GM23338 (cell line): ENCODE measurements at regions not wholly inside any gene's neighbourhood (a gene's known extent, or its start where the extent isn't known, plus 50 kb on each side); places are given as distances from the start of the nearest gene placed in this dataset.

Source experiments
- ATAC-seq: fragments of 200-7000 bp; cut with Tn5 transposase; 3 replicates; pipeline ENCODE4 v1.9.1; 2020
- DNase-seq: peaks from one replicate; pipeline ENCODE4 v3.0.0-alpha.2; 2015; ENCODE audit warnings: low spot score
- H2AFZ ChIP-seq: fragments of 200-600 bp; sonication (generic); 2 replicates; pipeline ENCODE4 v1.8.0; 2016; ENCODE audit warnings: antibody characterized with exemption, mild to moderate bottlenecking, moderate library complexity
- H3F3A ChIP-seq: fragments of 200-600 bp; sonication (generic); replicated peaks from 2 replicates; pipeline ENCODE4 v1.8.0; 2017; ENCODE audit warnings: antibody characterized with exemption, mixed run types, low read depth
- H3K27ac ChIP-seq: fragments of 200-600 bp; sonication (generic); 2 replicates; pipeline ENCODE4 v1.6.1; 2016; ENCODE audit warnings: low read depth
- H3K27me3 ChIP-seq: fragments of 200-600 bp; sonication (generic); 2 replicates; pipeline ENCODE4 v1.8.0; 2016; ENCODE audit warnings: mild to moderate bottlenecking, mixed run types, moderate library complexity; ENCODE audit not compliant: insufficient read depth
- H3K36me3 ChIP-seq: fragments of 200-600 bp; sonication (generic); 2 replicates; pipeline ENCODE4 v1.8.0; 2016; ENCODE audit warnings: mild to moderate bottlenecking; ENCODE audit not compliant: insufficient read depth
- H3K4me1 ChIP-seq: fragments of 200-600 bp; sonication (generic); 2 replicates; pipeline ENCODE4 v1.8.0; 2016; ENCODE audit warnings: mild to moderate bottlenecking, moderate library complexity; ENCODE audit not compliant: insufficient read depth
- H3K4me2 ChIP-seq: fragments of 200-600 bp; sonication (generic); 2 replicates; pipeline ENCODE4 v1.7.1; 2017; ENCODE audit warnings: mixed run types
- H3K4me3 ChIP-seq: fragments of 200-600 bp; sonication (generic); 2 replicates; pipeline ENCODE4 v1.6.1; 2016; ENCODE audit warnings: mixed run types
- H3K79me2 ChIP-seq: fragments of 200-600 bp; sonication (generic); replicated peaks from 2 replicates; pipeline ENCODE4 v1.8.0; 2017; ENCODE audit warnings: mild to moderate bottlenecking; ENCODE audit not compliant: insufficient read depth
- H3K9me2 ChIP-seq: fragments of 200-600 bp; sonication (generic); 2 replicates; pipeline ENCODE4 v1.8.0; 2017; ENCODE audit not compliant: insufficient read depth
- H4K20me1 ChIP-seq: fragments of 200-600 bp; sonication (generic); replicated peaks from 2 replicates; pipeline ENCODE4 v1.8.0; 2017; ENCODE audit warnings: mild to moderate bottlenecking; ENCODE audit not compliant: insufficient read depth
- H3K27ac Mint-ChIP-seq: 2 replicates; pipeline ENCODE4 v1.8.0; 2020; ENCODE audit warnings: inconsistent platforms, mild to moderate bottlenecking, moderate library complexity, mixed read lengths
- H3K27me3 Mint-ChIP-seq: 3 replicates; pipeline ENCODE4 v1.8.0; 2022; ENCODE audit warnings: low read depth, mild to moderate bottlenecking, moderate library complexity, mixed read lengths, inconsistent platforms; ENCODE audit not compliant: insufficient read depth, poor library complexity
- H3K36me3 Mint-ChIP-seq: 3 replicates; pipeline ENCODE4 v1.8.0; 2021; ENCODE audit warnings: low read depth, mild to moderate bottlenecking, inconsistent platforms, moderate library complexity, mixed read lengths
- H3K4me1 Mint-ChIP-seq: 3 replicates; pipeline ENCODE4 v1.8.0; 2020; ENCODE audit warnings: mild to moderate bottlenecking, inconsistent platforms, mixed read lengths
- H3K4me3 Mint-ChIP-seq: 3 replicates; pipeline ENCODE4 v1.8.0; 2021; ENCODE audit warnings: moderate library complexity, mild to moderate bottlenecking, inconsistent platforms, mixed read lengths
- H3K9me3 Mint-ChIP-seq: 3 replicates; pipeline ENCODE4 v1.8.0; 2020; ENCODE audit warnings: moderate library complexity, mild to moderate bottlenecking, inconsistent platforms, mixed read lengths
- CREB1 ChIP-seq: fragments of 250-450 bp; sonication (Bioruptor Pico); IDR thresholded peaks from 2 replicates; pipeline ENCODE4 v1.5.0; 2020; ENCODE audit warnings: low read depth, mild to moderate bottlenecking, moderate library complexity
- EZH2 ChIP-seq: fragments of 200-600 bp; sonication (generic); IDR thresholded peaks from one replicate; pipeline ENCODE4 v1.8.0; 2017; ENCODE audit warnings: antibody characterized with exemption, mild to moderate bottlenecking, low read depth; ENCODE audit not compliant: unreplicated experiment
- EZH2phosphoT487 ChIP-seq: fragments of 200-600 bp; sonication (generic); IDR thresholded peaks from one replicate; pipeline ENCODE4 v1.8.1; 2018; ENCODE audit warnings: antibody characterized with exemption; ENCODE audit not compliant: unreplicated experiment
- JUNB ChIP-seq: IDR thresholded peaks from one replicate; pipeline ENCODE4 v1.6.1; 2016; ENCODE audit warnings: antibody characterized with exemption; ENCODE audit not compliant: unreplicated experiment
- NANOG ChIP-seq: IDR thresholded peaks from 2 replicates; pipeline ENCODE4 v1.6.1; 2016; ENCODE audit warnings: antibody characterized with exemption, borderline replicate concordance
- POLR2AphosphoS5 ChIP-seq: IDR thresholded peaks from 2 replicates; pipeline ENCODE4 v1.6.1; 2016; ENCODE audit warnings: antibody characterized with exemption, low read depth
- STAT1 ChIP-seq: IDR thresholded peaks from one replicate; pipeline ENCODE4 v1.6.1; 2016; ENCODE audit warnings: antibody characterized with exemption; ENCODE audit not compliant: unreplicated experiment
- ZNF114 ChIP-seq: fragments of 250-450 bp; sonication (Bioruptor Pico); IDR thresholded peaks from 2 replicates; pipeline ENCODE4 v1.5.0; 2020; ENCODE audit warnings: mild to moderate bottlenecking, moderate library complexity
- ZNF331 ChIP-seq: fragments of 250-450 bp; sonication (Bioruptor Pico); IDR thresholded peaks from 2 replicates; pipeline ENCODE4 v1.5.0; 2020; ENCODE audit warnings: low read depth, mild to moderate bottlenecking, moderate library complexity
- TF ChIP-seq, protein P1 (sequence below), 2 experiments: fragments of 200-600 bp in 1 of 2; sonication (generic) in 1 of 2; conservative IDR thresholded peaks; 2 replicates each; pipeline versions ENCODE4 v1.5.1 to v1.6.1; 2016 to 2017; ENCODE audit warnings: antibody characterized with exemption in 2 of 2, low read depth in 2 of 2, mild to moderate bottlenecking in 2 of 2, moderate library complexity in 1 of 2
- TF ChIP-seq, protein P2 (sequence below): IDR thresholded peaks from 2 replicates; pipeline ENCODE4 v1.6.1; 2016; ENCODE audit warnings: antibody characterized with exemption
- TF ChIP-seq, protein P3 (sequence below): fragments of 250-450 bp; sonication (Bioruptor Pico); IDR thresholded peaks from 2 replicates; pipeline ENCODE4 v1.5.0; 2020; ENCODE audit warnings: mild to moderate bottlenecking, moderate library complexity
- TF ChIP-seq, protein P4 (sequence below): IDR thresholded peaks from one replicate; pipeline ENCODE4 v1.6.1; 2018; ENCODE audit warnings: antibody characterized with exemption; ENCODE audit not compliant: unreplicated experiment

DNA sequence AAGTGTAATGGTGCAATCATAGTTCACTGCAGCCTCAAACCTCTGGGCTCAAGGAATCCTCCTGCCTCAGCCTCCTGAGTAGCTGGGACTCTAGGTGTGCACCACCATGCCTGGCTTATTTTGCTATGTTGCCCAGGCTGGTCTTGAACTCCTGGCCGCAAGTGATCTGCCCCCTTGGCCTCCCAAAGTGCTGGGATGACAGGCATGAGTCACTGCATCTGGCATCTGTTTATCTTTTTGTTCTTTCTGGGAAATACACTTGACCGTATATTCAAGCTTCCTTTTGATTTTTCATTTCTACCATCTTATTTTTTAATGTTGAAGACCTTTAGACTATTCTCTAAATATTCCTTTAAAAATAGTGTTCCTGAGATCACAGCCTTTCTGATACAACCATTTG is 82.4 kb upstream of the OSBPL8 start:
- H3K27me3 Mint-ChIP-seq, result peaks cover 6% of the 10 kb centered on the region
- DNase-seq (no peak), ATAC-seq (no peak)
- H3K9me3 Mint-ChIP-seq, result peaks cover 5% of the 10 kb centered on the region
- H3K4me3 ChIP-seq, result no peak overlapping the region
- H3K27ac Mint-ChIP-seq, result no peak overlapping the region
- H3K9me2 ChIP-seq, result no peaks in the 10 kb centered on the region
- H3K4me2 ChIP-seq, result no peak overlapping the region
- no peak overlapping the region for H3K4me3 Mint-ChIP-seq
- no peaks in the 10 kb centered on the region; the same call in 2 of the 3 replicates for H3K4me1 Mint-ChIP-seq
- H2AFZ ChIP-seq, result no peak overlapping the region
- no peaks in the 10 kb centered on the region for H3K79me2 ChIP-seq
- H3K27me3 ChIP-seq, result no peaks in the 10 kb centered on the region
- peaks cover 4% of the 10 kb centered on the region; the same call in 1 of the 3 replicates for H3K36me3 Mint-ChIP-seq
- H3F3A ChIP-seq, result no peaks in the 10 kb centered on the region
- no peaks in the 10 kb centered on the region for H4K20me1 ChIP-seq
- H3K27ac ChIP-seq, result no peak overlapping the region
- TF ChIP-seq, protein P1, sequence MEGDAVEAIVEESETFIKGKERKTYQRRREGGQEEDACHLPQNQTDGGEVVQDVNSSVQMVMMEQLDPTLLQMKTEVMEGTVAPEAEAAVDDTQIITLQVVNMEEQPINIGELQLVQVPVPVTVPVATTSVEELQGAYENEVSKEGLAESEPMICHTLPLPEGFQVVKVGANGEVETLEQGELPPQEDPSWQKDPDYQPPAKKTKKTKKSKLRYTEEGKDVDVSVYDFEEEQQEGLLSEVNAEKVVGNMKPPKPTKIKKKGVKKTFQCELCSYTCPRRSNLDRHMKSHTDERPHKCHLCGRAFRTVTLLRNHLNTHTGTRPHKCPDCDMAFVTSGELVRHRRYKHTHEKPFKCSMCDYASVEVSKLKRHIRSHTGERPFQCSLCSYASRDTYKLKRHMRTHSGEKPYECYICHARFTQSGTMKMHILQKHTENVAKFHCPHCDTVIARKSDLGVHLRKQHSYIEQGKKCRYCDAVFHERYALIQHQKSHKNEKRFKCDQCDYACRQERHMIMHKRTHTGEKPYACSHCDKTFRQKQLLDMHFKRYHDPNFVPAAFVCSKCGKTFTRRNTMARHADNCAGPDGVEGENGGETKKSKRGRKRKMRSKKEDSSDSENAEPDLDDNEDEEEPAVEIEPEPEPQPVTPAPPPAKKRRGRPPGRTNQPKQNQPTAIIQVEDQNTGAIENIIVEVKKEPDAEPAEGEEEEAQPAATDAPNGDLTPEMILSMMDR (conservative IDR thresholded peaks at IDR 0.05; ENCODE audit: low read depth in 2 of 2), result no peak
- no peak for TF ChIP-seq ZNF331
- TF ChIP-seq, protein P2, sequence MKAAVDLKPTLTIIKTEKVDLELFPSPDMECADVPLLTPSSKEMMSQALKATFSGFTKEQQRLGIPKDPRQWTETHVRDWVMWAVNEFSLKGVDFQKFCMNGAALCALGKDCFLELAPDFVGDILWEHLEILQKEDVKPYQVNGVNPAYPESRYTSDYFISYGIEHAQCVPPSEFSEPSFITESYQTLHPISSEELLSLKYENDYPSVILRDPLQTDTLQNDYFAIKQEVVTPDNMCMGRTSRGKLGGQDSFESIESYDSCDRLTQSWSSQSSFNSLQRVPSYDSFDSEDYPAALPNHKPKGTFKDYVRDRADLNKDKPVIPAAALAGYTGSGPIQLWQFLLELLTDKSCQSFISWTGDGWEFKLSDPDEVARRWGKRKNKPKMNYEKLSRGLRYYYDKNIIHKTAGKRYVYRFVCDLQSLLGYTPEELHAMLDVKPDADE, result no peak
- TF ChIP-seq, protein P3, sequence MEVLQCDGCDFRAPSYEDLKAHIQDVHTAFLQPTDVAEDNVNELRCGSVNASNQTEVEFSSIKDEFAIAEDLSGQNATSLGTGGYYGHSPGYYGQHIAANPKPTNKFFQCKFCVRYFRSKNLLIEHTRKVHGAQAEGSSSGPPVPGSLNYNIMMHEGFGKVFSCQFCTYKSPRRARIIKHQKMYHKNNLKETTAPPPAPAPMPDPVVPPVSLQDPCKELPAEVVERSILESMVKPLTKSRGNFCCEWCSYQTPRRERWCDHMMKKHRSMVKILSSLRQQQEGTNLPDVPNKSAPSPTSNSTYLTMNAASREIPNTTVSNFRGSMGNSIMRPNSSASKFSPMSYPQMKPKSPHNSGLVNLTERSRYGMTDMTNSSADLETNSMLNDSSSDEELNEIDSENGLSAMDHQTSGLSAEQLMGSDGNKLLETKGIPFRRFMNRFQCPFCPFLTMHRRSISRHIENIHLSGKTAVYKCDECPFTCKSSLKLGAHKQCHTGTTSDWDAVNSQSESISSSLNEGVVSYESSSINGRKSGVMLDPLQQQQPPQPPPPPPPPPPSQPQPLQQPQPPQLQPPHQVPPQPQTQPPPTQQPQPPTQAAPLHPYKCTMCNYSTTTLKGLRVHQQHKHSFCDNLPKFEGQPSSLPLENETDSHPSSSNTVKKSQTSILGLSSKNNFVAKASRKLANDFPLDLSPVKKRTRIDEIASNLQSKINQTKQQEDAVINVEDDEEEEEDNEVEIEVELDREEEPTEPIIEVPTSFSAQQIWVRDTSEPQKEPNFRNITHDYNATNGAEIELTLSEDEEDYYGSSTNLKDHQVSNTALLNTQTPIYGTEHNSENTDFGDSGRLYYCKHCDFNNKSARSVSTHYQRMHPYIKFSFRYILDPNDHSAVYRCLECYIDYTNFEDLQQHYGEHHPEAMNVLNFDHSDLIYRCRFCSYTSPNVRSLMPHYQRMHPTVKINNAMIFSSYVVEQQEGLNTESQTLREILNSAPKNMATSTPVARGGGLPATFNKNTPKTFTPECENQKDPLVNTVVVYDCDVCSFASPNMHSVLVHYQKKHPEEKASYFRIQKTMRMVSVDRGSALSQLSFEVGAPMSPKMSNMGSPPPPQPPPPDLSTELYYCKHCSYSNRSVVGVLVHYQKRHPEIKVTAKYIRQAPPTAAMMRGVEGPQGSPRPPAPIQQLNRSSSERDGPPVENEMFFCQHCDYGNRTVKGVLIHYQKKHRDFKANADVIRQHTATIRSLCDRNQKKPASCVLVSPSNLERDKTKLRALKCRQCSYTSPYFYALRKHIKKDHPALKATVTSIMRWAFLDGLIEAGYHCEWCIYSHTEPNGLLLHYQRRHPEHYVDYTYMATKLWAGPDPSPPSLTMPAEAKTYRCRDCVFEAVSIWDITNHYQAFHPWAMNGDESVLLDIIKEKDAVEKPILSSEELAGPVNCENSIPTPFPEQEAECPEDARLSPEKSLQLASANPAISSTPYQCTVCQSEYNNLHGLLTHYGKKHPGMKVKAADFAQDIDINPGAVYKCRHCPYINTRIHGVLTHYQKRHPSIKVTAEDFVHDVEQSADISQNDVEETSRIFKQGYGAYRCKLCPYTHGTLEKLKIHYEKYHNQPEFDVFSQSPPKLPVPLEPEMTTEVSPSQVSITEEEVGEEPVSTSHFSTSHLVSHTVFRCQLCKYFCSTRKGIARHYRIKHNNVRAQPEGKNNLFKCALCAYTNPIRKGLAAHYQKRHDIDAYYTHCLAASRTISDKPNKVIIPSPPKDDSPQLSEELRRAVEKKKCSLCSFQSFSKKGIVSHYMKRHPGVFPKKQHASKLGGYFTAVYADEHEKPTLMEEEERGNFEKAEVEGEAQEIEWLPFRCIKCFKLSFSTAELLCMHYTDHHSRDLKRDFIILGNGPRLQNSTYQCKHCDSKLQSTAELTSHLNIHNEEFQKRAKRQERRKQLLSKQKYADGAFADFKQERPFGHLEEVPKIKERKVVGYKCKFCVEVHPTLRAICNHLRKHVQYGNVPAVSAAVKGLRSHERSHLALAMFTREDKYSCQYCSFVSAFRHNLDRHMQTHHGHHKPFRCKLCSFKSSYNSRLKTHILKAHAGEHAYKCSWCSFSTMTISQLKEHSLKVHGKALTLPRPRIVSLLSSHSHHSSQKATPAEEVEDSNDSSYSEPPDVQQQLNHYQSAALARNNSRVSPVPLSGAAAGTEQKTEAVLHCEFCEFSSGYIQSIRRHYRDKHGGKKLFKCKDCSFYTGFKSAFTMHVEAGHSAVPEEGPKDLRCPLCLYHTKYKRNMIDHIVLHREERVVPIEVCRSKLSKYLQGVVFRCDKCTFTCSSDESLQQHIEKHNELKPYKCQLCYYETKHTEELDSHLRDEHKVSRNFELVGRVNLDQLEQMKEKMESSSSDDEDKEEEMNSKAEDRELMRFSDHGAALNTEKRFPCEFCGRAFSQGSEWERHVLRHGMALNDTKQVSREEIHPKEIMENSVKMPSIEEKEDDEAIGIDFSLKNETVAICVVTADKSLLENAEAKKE (CRISPR knock-in tag), result no peak
- TF ChIP-seq STAT1, result no peak
- TF ChIP-seq EZH2, result no peak
- no peak for TF ChIP-seq NANOG
- TF ChIP-seq JUNB, result no peak
- TF ChIP-seq, protein P4, sequence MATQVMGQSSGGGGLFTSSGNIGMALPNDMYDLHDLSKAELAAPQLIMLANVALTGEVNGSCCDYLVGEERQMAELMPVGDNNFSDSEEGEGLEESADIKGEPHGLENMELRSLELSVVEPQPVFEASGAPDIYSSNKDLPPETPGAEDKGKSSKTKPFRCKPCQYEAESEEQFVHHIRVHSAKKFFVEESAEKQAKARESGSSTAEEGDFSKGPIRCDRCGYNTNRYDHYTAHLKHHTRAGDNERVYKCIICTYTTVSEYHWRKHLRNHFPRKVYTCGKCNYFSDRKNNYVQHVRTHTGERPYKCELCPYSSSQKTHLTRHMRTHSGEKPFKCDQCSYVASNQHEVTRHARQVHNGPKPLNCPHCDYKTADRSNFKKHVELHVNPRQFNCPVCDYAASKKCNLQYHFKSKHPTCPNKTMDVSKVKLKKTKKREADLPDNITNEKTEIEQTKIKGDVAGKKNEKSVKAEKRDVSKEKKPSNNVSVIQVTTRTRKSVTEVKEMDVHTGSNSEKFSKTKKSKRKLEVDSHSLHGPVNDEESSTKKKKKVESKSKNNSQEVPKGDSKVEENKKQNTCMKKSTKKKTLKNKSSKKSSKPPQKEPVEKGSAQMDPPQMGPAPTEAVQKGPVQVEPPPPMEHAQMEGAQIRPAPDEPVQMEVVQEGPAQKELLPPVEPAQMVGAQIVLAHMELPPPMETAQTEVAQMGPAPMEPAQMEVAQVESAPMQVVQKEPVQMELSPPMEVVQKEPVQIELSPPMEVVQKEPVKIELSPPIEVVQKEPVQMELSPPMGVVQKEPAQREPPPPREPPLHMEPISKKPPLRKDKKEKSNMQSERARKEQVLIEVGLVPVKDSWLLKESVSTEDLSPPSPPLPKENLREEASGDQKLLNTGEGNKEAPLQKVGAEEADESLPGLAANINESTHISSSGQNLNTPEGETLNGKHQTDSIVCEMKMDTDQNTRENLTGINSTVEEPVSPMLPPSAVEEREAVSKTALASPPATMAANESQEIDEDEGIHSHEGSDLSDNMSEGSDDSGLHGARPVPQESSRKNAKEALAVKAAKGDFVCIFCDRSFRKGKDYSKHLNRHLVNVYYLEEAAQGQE, result no peak
- no peak for TF ChIP-seq EZH2phosphoT487
- TF ChIP-seq CREB1, result no peak
- no peak for TF ChIP-seq ZNF114 (CRISPR knock-in tag)
- no peak for TF ChIP-seq POLR2AphosphoS5
- no peaks in the 10 kb centered on the region; the same call in 1 of the 2 replicates for H3K36me3 ChIP-seq
- no peaks in the 10 kb centered on the region for H3K4me1 ChIP-seq
